SIG-M5 treated with dmso at 0.1 percent for 504 hours (cell line): ENCODE measurements at regions not wholly inside any gene's neighbourhood (a gene's known extent, or its start where the extent isn't known, plus 50 kb on each side); places are given as distances from the start of the nearest gene placed in this dataset.

Source experiments
- DNase-seq: peaks from one replicate; lab custom pipeline; 2025; ENCODE audit not compliant: unreplicated experiment; lab: John Stamatoyannopoulos, UW

DNA sequence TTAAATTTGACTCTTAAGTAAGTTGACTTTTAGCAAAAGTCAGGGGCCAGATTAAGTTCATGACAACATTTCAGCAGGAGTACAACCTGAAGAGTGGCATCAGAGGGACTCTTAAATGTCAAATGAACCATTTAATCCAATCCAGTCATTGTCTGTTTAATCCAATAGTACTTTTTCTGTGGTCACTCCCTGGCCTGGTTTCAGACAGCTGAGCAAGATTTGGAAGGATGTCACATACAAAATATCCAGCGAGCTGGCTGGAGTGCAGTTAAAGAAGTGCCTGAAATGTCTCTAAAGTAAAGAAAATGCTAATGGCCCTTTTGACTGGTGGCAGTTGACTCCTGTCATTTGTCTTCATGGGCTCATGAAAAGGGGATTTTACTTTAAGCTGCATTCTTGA, 1082.1 kb downstream of the AACS start:
- no peak for DNase-seq

DNA sequence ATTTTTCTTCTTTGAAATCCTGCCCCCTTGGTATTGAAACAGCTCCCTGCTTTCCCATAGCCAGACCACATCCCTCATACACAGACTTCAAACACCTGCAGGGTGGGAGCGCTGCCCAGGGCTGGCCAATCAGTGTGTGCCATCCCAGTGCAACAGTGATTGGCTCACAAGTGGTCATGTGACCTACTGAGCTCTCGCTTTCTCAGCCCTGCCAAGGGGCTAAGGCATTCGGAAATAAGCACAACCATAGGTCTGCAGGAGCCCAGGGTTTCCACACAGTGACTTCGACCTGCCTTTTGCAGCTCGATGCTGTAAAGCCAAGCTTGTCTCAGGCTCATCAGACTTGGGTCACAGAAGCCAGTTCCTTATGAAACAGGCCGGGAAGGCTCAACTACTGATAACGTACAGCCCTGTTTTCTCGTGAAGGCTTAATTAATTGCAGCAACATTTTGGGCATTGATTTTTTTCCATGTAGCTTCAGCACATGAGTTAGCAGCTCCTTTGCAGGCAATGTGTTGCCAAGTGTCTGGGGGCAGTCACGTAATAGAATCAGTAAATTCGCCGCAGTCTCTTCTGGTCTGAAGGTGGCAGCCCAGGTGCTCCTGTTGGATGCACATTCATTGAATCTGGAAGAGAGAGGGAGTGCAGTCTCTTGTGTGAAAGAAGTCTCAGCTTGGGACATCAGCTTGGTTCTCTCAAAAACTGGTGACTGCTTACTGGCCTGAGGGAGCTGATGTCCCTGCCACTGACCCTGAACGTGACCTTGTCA, 1091.8 kb downstream of the AACS start:
- DNase-seq: no peak

DNA sequence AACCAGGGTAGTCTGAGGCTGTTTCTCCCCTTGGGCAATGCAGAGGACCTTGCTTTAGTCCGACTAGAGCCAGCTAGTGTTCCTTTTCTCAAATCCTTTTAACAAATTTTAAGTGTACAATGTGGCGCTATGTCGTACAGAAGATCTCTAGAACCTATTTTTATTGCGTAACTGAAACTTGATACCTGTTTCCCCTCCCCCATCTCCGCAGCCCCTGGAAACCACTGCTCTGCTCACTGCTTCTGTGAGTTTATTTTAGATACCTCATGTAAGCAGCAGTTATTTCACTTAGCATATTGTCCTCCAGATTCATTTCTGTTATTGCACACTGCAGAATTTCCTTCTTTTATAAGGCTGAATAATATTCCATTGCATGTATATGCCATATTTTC, 1092.3 kb downstream of the AACS start:
- no peak for DNase-seq

DNA sequence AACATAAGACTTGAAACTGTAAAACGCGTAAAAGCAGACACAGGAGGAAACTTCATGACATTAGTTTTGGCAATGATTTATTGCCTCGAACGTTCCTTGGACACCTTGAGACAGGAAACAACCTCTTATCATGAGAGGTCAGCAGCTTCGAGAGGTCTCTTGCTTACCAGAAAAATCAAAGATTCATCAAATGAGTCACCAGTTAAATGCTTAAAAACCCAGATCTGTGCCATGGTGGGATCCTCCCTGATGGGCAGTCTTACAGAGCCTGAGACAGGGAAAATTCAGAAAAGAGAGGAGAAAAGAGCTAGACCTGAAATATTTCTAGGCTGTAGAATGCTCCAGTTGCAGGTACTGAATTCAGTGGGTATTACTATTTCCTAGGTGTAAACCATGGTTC, 1093.9 kb downstream of the AACS start:
- no peak for DNase-seq

DNA sequence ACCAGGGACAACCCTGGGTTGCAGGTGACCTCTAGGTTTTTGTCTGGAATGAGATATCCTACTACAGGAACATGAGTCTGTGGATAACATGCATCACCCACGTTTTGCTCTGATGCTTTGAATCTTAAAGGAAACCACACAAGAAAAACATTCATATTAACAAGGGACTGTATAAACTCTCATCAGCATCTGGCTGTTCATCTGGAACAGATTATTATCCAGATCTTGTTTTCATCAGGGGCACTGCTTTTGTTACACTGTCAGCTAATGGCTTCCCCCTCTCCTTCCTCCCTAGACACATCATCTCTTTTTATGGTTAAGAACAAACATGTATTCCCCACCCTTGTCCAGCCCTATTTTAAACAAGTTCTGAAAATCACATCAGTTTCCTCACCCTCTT, 1095.7 kb downstream of the AACS start:
- DNase-seq: no peak

DNA sequence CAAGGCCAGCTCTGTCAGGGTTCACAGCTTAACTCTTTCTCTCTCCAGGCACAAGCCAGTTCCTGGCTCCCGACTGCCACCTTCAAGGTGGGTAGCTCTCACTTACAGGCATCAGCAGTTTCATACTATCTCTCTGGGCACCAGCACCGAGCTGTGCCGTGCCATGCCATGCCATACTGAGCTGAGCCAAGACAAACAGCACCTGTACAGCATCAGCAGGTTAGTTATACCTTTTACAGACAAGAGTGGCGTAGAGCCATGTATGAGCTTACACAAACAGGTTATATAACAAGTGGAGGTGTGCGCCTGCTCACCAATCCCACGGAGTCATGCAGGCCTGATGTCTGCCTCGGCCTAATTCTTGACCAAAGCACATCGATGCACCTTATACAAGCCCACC, 1098.7 kb downstream of the AACS start:
- DNase-seq: no peak

DNA sequence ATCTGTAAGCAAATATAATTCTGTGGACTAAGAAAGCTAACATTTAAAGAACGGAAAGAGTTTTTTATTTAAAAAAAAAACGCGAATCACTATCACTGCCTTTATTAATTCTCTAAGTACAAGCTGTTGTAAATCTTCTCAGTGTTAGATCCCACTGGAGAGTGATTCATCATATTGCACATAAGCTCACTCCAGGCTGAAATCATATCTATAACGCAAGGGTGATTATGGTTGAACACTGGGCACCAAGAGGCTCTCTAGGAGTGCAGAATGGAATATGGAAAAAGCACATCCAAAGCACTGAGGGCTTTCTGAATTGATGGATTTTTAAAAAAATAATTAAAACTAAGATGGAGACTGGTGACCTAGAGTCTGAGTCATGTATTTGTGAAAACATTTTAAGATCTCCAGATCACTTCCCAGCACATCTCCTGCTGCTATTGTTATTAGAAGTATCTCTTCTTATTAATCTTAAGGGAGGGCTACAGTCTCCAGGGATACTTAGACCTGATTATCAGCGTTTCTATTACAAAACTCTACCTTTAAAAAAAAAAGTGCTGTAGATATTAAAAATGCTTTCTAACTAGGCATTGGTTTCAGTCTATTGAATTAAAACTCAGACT, 1106.8 kb downstream of the AACS start:
- no peak for DNase-seq

DNA sequence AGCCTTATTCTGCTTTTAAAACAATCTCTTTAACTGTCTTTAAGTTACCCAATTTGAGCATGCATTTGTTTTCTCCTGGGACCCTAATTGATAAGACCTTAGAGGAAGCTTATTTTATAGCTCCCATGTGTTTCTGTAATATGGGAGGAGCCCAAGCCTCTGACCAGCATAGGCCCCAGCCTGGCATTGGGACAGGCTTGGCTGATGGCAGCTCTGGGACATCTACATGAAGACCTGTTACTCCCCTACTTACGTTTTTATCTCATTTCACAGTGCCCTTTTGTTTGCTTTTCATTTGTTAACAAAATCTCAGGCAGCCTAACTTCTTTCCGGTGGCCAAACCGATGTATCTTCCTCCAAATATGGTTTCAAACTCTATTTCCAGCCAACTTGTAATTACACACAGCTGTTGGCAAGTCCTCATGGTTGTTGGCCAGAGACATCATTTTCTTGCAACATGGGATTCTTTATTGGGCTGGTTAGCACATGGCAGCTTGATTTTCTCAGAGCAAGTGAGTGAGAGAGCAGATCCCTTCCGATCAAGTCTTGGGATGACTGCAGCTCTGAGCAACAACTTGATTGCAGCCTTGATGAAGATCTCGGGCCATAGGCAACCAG, 1117.5 kb downstream of the AACS start:
- no peak for DNase-seq

DNA sequence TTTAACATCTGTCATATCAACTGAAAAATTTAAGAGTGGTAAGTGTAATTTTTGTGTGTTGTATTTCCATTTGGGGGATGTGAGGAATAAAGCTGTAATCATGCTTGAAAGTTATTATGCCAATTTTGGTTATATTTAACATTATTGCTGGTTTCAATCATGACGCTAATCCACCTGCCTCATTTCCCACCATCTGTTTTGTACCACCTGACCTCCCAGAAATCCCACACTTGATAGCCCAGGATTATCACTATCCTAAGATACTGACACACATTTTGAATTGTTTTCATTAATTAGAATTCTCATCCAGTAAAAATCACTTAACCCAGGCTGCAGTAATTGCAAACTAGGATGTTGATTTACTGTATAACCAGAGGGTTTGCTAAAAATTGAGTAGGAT, 1119.8 kb downstream of the AACS start:
- no peak for DNase-seq

DNA sequence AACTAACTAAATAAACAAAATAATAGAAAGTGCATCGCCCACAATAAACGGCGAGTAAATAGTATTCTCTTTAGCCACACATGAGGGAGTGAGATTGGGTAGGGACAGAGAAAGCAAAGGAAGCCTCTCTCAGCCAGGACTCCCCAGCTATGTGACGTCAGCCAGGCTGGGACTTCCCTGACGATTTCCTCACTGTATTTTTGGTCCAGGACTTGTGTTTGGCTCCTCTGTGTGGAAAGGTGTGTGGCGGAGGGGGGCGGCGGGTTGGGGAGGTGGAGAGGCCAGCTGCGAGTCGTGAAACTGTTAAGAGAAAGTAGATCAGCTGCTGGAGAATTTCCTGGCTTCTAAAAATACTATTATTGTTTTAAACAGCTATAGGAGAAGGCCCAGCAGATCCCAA, 1124.6 kb downstream of the AACS start:
- no peak for DNase-seq

DNA sequence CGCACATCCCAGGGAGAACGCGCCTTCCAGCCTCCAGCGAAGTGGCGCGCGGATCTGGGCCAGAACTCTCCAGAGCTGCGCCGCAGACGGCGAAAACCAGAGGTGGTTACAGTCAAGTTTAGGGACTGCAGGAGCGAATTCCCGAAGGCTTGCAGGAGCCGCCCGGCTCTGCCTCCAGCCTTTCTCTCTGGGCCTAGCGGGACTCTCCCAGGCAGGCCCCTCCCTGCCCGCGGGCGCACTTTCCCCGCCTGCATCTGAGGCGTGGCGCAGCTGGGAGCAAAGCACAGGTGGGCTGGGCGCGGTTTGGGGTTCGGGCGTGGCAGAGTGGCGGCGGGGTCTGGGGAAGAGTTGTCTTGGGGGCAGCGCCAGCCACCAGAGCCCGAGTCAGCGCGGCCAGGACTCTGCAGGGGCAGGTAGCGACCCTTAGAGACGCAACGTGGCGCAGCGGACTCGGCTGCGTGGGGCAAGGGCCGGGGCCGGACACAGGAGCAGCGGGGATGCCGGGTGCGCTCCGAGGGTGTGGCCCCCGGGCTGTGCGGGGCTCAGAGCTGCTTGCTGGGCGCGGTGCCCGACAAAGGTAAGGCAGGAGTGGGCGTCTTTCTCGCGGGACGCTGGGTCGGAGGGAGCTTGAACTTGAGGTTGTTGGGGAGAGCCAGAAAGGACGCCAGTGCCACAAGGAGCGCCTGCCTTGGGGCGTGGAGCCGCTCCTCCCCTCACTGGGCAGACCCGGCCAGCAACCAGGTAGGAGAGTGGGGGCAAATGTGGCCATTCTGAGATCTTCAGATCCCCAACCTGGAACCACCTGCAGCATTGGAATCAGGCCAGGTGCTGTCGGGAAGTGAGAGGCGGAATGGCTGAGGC, 1126.0 kb downstream of the AACS start:
- DNase-seq: no peak

DNA sequence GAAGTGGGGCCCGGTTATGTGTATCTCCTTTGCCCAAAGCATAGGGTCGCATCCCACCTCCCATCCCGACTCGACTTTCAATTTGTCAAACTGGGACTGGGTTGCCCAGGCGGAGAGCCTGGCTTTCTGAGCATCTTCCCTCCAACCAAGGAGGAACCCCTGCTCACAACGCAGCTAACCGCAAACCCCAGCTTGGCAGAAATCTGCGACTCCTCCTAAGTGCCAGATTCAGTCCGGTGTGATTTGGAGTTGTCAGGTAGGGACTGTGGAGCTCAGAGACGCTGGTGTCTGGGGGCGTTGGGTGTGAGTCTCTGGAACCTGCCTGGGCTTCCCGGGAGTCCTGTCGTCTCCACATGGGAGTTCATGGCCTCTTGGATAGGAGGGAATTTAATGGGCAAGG, 1126.7 kb downstream of the AACS start:
- DNase-seq: no peak

DNA sequence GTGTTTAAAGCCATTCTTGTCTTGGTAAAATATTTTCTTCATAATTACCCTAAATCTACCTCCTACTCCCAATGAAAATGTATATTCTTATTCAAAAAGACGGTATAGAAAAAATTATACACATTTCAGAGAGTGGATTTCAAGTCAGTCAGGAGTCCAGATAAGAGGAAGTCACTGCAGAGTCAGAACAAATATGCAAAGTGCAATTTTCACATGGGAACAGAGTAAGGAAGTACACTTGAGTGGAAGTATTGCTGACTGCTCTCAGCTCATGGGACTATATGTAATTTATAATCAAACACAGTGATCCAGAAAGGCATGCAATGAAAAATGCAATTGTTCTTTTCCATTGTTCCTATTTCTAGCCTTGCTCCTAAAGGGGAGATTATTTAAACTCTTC, 1128.0 kb downstream of the AACS start:
- no peak for DNase-seq

DNA sequence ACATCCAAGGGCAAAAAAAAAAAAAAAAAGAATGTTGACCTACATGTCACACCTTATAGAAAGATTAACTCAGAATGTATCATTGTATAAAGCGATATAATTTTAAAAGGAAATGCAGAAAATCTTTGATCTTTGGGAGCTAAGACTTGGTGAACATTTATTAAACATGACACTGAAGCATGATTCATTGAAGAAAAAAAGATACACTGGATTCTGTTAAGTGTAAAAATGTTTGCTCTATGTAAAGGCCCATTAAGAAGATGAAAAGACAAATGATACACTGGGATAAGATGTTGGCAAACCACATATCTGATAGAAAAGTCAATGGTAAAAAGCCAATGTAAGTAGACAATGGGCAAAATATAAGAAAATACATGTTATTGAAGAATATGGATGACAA, 1131.0 kb downstream of the AACS start:
- DNase-seq: no peak

DNA sequence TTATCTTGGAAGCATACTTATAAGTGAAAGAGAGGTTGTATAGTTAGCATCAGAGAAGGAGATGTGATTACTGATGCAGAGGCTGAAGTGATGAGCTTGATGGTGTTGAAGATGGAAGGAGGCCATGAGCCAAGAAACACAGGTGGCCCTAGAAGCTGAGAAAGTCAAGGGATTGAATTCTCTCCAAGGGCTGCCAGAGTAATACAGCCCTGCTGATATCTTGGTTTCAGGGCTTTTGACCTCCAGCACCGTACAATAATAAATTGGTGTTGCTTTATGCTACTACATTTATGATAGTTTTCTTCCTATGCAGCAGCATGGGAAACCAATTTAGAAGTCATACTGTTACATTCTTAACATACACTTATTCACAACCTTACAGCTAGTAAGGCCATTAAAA, 1133.3 kb downstream of the AACS start:
- no peak for DNase-seq

DNA sequence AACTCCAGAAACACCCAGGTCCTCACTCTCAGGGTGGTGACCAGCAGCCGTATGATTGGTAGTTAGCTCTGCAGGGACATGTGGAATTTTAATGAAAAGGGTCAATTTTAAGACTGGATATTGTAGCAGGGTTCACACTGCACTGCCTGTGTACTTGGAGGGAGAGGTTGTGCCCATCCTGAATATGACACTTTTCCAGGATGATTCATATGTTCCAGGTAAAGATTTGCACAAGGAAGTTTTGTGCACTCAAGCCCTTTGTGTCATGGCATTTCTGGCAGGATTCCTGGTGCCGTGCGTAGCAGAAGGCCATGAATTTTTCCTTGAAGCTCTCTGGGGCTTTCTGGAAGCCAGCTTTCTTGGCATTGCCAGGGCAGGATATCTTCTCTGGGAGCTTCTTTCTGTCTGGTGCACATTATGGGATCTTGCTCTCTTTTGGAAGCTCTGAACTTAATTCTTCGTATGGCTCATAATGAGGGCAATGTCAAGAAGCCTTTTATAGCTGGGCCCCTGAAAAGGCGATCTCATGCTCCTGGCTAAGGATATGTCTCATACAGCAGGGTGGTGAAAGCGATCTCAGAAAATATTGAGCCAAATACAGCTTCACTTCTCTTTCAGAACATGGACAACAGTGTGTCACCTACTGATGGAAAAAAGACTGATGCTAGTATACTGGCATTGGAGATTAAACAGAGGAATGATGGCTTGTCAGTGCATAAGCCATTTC, 1133.9 kb downstream of the AACS start:
- DNase-seq: no peak

DNA sequence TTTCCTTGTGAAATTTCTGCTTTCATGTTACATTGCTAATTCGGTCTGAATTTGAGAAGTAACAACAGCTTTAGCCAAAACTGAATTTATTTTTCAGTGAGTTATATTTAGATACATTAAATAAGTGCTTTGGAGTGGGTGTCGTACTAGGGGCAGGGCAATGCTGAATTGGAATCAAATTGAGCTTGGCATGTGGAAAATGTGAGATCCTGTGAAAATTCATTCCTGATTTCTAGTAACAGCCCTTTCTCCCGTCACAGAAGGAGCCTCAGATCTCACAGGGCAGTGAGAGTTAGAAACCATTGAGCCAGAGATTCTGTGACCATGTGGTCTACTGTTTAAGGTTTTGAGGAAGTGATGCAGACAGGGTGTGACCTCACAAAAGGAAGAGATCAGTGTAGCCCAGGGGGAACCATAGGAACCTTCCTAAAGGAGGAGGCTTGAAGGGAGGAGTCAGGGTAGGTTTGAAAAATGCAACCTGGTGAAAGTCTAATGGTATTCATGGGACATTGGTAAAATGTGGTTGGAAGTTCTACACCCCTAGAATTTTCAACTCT, 1136.8 kb downstream of the AACS start:
- DNase-seq: no peak

DNA sequence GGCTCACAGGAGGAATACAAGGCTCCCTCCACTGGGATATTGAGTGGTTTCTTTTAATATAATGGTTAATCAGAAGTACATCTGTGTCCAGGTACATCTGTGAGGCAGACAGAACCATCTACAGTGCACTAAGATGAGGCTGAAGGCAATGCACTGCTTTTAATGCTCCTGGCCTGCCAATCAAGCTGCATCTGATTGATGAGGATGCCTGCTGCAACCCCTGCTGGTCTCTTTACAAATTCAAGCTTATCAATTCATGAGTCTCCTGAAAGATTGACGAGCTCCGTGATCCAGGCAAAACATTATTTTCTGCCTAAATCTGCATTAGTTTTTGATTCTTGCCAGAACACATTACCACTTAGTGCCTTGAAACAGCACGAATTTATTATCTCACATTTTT, 1139.1 kb downstream of the AACS start:
- DNase-seq: no peak

DNA sequence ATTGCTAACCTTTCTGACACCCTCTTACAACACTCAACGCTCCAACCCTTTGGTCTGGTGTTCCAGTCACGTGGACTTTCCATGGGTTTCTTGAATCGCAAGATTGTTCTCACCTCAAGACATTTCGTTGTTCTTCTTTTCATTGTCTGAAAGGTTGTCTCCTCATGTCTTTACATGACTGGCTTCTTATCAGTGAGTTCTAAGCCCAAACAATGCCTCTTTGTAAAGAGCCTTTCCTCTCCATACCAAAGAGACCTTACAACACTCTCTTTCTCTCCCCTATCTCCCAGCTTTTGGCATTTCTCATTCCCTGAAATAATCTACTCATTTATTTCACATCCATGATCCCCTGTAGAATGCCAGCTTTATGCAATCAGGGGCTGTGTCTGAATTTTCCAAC, 1144.8 kb downstream of the AACS start:
- no peak for DNase-seq

DNA sequence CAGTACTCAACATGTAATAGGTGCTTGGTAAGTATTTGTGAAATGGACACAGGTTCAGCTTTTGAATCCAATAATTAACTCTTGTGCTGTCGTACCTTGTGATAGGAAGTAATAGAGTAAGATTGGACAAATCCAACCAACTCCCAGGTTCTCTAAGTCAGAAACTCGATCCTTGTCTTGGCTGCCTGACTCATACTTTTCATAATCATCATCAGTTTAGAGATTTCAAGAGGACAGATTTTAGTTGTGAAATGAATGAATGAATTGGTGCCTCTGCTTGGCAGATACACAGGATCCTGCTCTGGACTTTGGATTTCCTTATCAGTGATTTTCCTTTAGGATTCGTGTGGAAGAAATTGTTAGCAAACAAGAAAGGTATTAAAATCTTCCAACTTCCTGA, 1145.2 kb downstream of the AACS start:
- DNase-seq: no peak

DNA sequence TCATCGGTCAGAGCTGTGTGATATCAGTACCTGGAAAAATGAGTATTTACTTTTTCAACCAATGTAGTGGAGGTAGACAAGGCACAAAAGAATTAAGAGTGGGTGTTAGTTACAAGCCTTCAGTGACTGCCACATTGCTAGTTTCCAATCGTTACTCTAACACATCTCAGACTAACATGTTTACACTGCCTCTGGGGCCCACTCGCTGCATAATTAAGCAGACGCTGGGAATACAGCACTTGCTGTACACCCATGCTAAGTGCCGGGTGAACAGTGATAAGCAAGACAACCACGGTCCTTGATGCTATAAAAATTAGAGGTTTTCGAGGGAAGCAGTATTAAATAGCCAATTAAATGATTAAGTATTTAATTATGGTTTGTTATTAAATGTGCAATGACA, 1147.6 kb downstream of the AACS start:
- DNase-seq: no peak
